ENCODE measurements at regions not wholly inside any gene's neighbourhood (a gene's known extent, or its start where the extent isn't known, plus 50 kb on each side); places are given as distances from the start of the nearest gene placed in this dataset.

GRCh38 chr5:1735320-1735970 is 64.2 kb downstream of the MRPL36 start:
- BruUV-seq (replicated peaks): no TSS peak
- no peak overlapping the region for H2AFZ ChIP-seq (ENCODE audit: low read length)
- no peaks in the 10 kb centered on the region for H4K20me1 ChIP-seq (ENCODE audit: insufficient read depth, low read length)
- no peaks in the 10 kb centered on the region for H3K4me1 ChIP-seq (ENCODE audit: insufficient read depth, low read length)
- DNase-seq (ENCODE audit: low spot score) (no peak), FAIRE-seq (no peak), ATAC-seq (no peak)
- ChIA-PET POLR2A (no interaction called here), CTCF (ENCODE audit: low intra/inter-chr PET ratio, low total read pairs) (no interaction called here)
- TF ChIP-seq ZNF577 (CRISPR knock-in tag; IDR thresholded peaks at IDR 0.05; ENCODE audit: borderline replicate concordance, low read depth) (no peak), RFXANK (CRISPR knock-in tag; IDR thresholded peaks at IDR 0.05) (no peak), ZBTB4 (CRISPR knock-in tag; IDR thresholded peaks at IDR 0.05; ENCODE audit: borderline replicate concordance) (no peak), TCF12 (IDR thresholded peaks at IDR 0.05) (no peak), TCF12 (CRISPR knock-in tag; IDR thresholded peaks at IDR 0.05) (no peak), NONO (IDR thresholded peaks at IDR 0.05) (no peak), NONO (CRISPR knock-in tag; conservative IDR thresholded peaks at IDR 0.05) (no peak), DPF2 (CRISPR knock-in tag; IDR thresholded peaks at IDR 0.05; ENCODE audit: borderline replicate concordance, low read depth) (no peak), ZFYVE20 (CRISPR knock-in tag; IDR thresholded peaks at IDR 0.05; ENCODE audit: borderline replicate concordance, low read depth) (no peak), ZNF773 (CRISPR knock-in tag; IDR thresholded peaks at IDR 0.05; ENCODE audit: borderline replicate concordance) (no peak), NFYB (CRISPR knock-in tag; IDR thresholded peaks at IDR 0.05) (no peak)
- intact Hi-C loops (cut with micrococcal nuclease; ENCODE audit: unreplicated experiment): no loop called here
- H3K27me3 ChIP-seq (ENCODE audit: control insufficient read depth in 1 of 2, insufficient read depth in 2 of 2, low read length in 2 of 2): peaks cover 14 to 29% of the 10 kb centered on the region in 2 experiments
- no peak overlapping the region for H3K27ac ChIP-seq (ENCODE audit: extremely low read length, insufficient read depth, low read length)
- no peak overlapping the region for H3K9ac ChIP-seq (ENCODE audit: insufficient read depth, low read depth, low read length)
- H3K79me2 ChIP-seq (ENCODE audit: insufficient read depth, low read length): no peaks in the 10 kb centered on the region
- no peak overlapping the region for H3K4me3 ChIP-seq (replicated peaks in 1 of 3; ENCODE audit: insufficient read depth in 1 of 3, low read depth in 2 of 3, low read length in 3 of 3)
- H3K4me2 ChIP-seq (ENCODE audit: low read depth, low read length): no peak overlapping the region
- in situ Hi-C loops (cut with HindIII; ENCODE audit: extremely low pct_ligation_motif_present, low pct_unique_long_range_greater_than_20kb): no loop called here
- peaks cover 15% of the 10 kb centered on the region for H3K9me3 ChIP-seq (ENCODE audit: low read length)
- no peaks in the 10 kb centered on the region for H3K36me3 ChIP-seq (replicated peaks in 1 of 2; ENCODE audit: control insufficient read depth in 1 of 2, insufficient read depth in 2 of 2, low read length in 2 of 2)
- no CpG with 5 or more reads among the region's 9 CpGs for WGBS (ENCODE audit: low lambda C conversion rate)

All from HepG2 (cell line).